DMS79 (cell line): ENCODE measurements at regions not wholly inside any gene's neighbourhood (a gene's known extent, or its start where the extent isn't known, plus 50 kb on each side); places are given as distances from the start of the nearest gene placed in this dataset.

Source experiments
- DNase-seq: peaks from one replicate; lab custom pipeline; 2025; lab: John Stamatoyannopoulos, UW

DNA sequence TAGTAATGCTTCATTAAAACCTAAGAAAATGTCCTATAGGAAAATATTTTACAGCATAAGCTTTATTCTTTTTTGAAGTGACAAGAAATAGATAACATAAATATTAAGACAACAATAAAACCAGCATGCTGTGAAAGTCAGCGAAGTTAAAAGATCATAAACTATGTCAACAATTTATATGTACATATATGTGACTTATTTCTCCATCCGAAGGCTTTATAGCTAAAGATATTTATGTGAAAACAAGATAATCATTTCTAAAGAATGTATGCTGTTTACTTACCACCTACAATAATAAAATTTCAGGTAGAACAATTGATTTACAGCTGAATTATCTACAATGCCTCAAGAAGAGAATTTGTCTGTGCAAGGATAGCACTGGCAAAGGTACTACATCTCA, 283.4 kb downstream of the CRPPA start:
- DNase-seq: no peak

DNA sequence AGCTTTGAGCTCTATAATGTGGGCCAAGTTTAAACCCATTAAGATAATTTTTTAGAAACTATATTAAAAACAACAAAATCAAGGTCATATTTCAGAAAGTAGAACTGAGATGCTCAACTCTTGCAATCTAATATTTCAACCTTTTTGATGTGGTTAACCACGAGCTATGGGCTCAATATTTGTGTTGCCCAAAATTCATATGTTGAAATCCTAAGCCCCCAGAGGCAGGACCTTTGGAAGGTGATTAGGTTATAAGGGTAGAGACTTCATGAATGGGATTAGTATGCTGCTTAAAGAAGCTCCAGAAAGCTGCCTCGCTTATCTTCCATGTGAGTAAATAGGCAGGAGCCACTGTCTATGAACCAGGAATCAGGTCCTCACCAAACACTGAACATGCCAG, 284.4 kb downstream of the CRPPA start:
- DNase-seq: no peak

DNA sequence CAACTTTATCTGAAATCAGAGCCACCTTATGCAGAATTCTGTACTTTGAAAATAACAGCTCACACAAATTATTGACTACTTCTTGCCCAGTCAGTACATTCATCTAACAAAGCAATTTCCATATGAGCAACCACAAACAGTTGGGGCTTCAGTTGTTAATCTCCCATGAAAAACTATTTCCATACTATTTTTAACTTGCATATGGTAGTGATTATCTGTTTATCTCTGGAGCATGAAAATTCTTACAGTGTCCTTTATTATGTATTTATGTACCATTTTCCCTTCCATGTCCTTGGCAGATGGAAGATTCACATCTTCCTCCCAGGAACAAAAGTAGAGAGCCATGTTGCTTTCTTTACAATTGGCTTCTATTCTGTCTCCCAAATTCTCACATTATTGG, 285.7 kb downstream of the CRPPA start:
- DNase-seq: no peak

DNA sequence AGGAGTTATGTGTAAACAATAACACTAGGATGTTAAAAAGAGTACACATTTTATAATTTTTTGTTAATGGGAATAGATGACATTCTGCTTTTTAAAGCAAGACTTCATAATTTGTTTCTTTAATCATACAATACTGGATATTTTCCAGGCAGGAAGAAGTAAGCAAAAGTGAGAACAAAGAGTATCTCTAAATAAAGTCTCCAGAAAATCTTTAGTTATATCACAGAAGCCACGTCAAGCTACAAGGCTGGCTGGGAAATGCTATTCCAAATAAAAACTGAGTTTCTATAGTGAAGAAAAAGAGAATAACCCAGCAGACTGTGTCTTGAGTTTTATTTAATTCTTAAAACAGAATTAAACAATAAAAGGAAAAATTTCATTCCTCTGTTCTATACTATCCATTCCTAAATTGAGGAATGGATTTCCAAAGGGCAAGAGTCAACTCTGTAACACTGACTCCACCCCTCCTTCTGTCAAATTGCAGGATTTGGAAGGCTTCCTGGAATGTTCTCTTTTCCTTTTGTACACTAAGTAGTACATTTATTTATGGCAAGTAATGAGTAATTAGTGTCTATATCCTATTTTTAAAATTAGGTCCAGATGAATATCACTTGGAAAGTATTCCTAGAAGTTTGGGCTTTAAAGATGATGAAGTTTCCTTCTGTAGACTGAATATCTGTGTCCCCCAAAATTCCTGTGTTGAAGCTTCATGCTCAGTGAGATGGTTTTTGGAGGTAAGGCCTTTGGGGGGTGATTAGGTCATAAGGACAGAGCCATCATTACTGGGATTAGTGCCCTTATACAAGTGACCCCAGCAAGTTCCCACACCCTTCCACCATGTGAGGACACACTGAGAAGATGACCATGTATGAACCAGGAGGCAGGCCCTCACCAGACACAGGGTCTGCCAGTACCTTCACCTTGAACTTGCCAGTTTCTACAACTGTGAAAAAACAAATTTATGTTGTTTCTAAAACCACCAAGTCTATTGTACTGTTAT, 290.9 kb downstream of the CRPPA start:
- no peak for DNase-seq

DNA sequence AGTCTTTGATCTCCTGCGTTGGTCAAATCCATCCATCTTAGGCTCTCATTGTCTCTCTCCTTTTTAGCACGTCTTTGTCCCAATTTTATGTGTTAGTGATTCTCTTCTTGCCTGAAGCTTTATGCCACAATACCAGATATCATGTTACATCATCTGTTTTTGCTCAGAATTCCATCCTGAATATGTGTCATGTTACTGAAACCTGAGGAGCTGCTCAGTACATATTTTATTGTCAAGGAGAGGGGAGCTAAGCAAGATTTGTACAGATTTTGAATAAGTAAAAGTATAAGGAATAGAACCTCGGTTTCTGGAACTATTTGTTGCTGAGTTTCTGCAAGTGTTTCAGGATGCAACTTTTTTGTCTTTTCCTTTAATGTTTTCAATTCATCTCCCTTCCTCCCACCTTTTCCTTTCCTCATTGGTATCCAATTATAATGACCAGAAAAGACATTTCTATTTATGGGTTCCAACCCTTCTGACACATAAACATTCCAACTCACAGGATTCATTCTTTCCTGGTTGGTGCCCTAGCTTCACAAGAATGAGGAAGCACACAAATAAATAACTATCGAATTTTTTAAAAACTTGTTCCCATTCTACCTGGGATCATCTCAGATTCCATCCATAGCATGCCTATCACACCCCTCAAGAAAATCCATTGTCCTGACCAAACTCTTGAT, 291.8 kb downstream of the CRPPA start:
- no peak for DNase-seq

DNA sequence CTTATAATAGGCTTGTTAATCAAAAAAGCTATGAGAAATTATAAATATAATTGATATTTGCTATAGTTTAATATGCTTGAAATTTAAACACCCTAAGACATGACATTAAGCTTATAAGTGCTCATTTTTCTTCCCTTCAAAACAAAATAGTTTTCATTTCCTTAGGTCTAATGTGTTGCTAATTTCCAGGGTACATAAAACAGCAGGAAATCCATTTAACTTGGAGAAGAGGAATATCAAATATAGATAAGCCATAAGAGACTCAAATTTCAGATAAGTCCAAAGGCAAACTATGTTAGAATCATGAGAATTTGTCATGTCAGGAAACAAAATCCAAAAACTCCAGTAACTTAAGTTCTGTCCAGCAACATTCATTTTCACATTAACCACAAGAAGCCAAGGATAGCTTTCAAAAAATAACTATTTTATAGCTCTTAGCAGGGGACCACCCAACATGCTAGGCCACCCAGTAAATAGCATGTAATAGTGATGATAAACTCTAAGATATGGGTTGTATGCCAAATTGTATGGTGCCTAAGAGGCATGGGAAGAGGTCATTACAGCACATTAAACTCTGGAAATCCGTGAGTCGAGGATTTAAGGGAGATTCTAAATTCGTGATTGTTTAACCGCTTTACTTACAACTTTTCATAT, 298.1 kb downstream of the CRPPA start:
- no peak for DNase-seq

DNA sequence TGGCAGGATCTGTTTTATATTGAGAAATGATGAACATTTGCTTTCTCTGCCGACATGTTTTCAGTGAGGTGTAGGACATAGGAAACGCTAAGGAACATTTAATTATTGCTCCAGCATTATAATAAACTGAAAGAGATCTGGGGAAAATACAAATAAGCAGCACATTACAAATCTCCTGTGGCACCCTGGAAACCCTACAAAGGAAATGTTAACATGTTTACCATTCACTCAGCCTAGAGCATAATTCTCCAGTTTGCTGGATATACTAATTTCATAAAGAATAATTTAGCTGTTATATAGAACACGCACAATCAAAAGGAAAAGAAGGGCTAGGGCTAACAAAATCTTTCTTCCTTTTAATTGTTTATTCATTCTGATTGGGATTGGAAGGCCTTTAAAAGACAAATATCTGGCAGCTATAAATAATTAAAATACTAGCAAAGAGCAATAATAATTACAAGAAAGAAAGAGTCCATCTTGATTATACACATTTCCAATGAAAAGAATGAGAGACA, 299.4 kb downstream of the CRPPA start:
- DNase-seq: no peak

DNA sequence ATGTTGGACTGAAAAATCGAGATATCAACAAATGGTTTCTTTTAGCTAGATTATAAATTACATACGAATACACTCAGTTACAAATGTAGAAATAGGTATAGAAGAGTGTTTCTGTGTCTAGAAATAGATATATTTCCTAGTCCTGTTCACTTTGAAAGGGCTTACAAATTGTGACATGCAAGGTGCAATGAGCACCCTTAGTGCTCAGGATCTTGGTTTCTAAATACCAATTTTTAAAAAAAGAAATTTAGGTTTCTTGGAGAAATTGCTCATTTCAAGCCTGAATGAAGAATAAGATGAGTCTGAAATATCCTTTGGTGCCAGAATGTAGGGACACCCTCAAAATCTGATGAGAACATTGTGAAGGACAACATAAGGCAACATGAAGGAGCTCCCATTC, 306.0 kb downstream of the CRPPA start:
- DNase-seq: no peak

DNA sequence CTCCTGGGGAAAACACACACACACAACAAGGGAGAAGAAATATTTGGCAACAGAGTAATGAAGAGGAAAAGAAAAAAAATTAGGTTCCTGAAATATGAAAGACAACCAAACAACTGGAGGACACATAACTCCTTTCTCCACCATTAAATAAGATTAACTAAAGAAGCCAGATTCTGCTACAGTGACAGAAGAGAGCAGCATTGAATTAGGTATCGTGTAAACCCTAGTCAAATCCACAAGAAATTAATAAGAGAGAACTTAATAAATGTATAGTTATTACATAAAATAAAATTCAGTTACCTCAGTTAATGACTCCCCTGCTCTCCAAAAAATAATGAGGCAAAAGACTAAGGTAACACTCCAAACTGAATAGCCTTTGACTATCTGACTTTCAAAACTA, 306.7 kb downstream of the CRPPA start:
- no peak for DNase-seq

DNA sequence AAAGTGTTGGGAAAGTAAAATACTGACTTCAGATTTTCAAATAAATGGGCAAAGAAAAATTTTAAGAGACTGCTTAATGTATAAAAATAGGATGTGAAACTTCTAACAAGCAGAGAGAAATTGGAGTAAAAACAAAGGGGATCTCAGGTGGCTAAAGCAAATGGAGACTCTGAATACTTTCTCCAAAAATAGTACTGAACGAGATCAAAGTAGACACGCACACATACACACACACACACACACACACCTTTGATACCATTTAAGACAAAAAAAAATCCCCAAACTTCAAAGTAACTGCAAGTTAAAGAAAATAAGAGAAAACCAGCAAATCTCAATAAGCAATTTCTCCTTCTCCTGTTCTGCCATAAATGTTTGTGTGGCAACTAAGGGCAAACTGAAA, 307.3 kb downstream of the CRPPA start:
- no peak for DNase-seq

DNA sequence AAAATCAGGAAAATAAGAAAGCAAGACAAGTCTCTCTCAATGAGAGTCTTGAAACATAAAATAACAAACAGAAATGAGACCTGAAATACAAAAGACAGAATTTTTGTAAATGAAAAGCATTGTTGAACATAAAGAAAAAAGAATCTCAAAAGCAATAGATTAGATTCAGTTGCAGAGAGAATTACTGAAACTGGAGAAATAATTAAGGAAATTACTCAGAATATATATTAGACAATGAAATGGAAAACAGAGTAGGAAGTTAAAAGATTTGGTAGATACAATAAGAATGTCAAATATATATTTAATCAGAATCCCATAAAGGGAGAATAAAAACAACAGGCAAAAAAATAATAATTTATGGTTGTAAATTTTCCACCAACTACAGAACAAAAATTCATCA, 308.3 kb downstream of the CRPPA start:
- no peak for DNase-seq

DNA sequence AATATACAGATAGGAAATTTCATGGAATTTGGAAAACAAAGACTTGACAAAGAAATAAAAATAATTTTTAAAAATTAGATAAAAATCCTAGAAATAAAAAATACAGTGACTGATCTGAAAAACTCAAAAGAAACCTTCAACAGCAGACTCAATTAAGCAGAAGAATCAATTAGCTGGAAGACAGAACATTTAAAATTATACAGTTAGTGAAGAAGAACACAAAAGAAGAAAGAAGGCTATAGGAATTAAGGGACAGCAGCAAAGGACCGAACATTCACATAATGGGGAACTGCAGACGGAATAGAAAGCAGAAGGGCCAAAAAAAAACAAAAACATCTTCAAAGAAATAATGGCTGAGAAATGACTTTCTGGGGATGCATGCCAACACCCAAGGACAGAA, 314.5 kb downstream of the CRPPA start:
- DNase-seq: no peak

DNA sequence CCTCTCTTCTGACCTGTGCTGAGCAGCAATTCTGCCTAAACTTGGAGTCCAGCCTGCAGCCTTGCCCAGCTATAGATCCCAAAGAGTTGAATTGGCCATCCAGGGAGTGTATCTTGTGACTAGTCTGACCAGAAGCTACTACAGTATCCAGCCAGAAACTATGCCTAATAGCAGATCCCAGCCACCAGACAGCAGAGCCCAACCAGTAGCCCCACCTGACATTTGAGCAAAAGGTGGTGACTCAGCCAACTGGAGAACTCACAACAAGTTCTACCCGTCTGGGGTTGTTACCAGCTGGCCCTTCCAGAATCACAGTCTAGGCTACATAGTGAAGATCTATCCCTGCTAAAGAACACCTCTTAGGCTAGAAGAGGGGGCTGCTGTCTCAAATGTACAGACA, 315.0 kb downstream of the CRPPA start:
- DNase-seq: no peak

DNA sequence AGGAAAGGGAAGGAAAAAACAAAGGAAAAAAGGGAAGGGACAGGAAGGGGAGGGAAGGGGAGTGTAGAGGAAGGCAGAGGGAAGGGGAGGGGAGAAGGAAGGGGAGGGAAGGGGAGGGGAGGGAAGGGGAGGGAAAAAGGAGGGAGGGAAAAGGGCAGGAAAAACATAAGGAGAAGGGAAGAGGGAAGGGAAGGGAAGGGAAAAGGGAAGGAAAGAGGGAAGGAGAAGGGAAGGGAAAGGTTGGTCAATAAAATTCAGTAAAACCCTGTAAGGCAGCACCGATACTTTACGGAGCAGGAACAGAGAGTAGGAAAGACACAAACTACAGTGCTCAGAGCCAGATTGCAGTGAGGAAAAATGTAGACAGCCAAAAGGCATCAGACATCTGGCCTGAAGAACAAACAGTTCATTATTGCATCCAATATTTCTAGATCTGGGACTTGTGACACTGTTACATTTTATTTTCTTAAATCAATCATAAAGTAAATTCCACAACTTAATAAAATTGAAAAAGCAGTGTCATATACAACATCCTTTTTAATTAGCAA, 322.0 kb downstream of the CRPPA start:
- DNase-seq: no peak

DNA sequence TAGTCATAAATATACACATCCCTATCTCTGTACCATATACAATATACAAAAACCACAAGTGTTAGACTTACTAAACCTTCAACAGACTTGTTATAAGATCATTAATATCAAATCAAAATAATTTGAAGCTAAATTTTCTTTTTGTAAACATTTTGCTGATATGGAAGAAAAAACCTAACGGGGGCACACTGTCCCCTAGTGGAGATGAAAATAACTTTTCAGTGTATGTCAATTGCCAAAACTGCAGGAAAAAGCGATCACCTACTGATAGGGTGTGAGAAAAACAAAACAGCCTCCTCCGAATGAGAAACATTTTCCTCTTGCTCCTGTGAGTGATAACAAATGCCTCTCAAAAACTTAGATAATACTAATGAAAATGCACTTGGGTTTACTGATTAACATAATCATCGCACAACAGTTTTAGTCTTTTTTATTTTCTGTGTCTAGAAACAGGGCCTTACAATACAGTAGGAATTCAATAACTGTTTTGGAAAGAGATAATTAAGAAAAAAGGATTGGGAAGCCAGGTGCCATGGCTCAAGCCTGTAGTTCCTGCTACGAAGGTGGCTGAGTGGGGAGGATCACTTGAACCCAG, 322.7 kb downstream of the CRPPA start:
- DNase-seq: no peak

DNA sequence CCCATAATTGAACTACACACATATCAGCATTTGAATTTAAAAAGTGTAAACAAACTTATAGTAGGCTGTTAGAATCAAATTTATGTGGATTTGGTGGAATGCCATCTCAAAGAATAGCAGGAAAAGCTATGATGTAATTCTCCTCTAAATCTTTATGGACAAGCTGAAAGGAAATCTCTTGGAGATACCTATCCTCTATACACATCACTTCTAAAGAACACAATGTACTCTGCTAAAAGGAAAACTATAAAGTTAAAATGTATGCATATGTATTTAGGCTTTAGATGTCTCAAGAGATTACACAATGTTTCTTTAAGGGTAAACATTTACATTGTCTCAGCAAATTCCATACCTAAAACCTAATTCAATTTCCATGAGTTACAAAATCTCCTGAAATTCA, 323.3 kb downstream of the CRPPA start:
- no peak for DNase-seq

DNA sequence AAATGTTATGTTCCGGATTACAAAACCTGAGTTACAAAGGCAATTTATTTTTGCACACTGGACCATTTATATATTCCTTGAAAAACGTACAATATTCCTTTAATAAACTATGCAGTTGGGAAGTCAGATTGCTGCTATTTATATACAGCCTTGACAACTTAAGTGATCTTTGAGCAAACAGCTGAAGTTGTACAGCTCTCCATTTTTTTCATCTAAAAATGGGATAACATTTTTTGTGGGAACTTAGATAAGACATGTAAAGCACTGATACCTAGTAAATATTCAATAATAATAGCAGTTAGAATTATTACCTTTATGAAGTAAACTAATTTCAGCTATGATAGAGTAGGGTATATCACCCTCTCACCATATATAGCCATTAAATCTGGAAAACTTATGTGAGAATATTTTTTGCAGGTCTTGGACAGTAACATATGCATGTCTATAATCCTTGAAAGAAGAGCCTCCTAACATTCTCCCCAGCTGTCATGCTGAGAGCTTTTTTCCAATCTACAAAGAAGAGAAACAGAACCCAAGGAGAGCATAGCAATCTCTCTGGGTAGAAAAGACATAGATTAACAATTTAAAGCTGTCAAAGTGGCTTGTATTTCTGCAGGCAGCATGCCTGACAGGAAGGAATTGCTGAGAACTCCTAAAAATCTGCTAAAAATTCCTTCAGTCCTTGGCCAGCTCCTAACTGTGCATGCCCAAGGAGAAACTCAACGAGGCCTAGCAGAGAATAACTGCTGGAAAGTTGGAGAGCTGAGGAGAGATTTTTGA, 326.0 kb downstream of the CRPPA start:
- no peak for DNase-seq

DNA sequence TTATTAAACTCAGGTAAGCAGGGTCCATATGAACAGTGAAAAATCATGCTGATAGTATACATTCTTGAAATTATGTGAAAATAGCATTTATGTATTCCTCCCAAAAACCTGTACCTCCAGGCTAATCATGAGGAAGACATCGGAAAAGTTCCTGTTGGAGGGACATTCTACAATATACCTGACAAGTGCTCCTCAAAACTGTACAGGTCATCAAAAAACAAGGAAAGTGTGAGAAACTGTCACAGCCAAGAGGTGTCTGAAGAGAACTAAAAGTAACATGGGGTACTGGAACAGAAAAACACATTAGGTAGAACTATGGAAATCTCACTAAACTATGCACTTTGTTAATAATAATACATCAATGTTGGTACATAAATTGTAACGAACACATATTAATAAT, 326.7 kb downstream of the CRPPA start:
- no peak for DNase-seq

DNA sequence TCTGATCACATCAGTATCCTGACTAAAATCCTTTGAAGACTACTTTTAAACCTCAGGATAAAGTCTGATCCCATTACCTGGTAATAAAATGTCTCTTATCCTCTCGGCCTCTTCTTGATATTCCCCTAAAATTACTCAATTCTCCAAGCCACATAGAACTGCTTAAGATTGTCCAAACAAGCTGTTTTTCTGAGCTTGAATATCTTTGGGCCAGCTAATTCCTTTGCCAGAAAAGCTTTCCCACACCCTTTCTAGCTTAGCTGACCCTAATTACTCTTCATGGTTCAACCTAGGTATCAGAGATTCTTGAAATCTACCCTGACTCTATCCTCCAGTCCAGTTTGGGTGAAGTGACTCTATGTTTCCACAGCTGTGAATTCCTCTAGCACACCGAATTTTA, 328.6 kb downstream of the CRPPA start:
- DNase-seq: no peak

DNA sequence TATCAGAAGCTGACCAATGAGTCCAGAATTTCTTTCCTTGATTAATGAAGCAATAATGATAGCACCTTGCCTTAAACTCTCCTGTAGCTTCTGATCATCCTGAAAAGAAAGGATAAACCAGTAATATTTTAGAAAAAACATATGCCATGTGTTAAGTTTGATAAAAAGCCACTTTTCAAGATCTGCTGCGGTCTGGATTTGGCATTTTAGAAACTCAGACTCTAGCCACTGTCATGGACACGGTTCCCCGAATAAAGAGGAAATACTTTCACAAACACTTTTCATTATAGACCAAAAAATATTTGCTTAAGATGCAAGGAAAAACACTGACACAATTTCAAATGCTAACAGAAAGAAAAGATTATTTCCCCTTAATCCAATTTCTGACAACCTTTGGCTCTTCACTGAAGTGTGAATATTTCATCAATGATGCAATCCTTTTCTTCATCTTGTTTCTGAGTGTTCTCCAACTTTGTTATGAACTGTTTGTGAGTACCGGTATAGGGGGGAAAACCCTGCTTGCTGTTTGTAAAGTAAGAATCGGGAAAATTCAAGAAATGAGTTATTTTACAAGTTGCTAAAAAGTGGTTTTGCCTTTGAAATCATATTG, 329.5 kb downstream of the CRPPA start:
- DNase-seq: no peak

DNA sequence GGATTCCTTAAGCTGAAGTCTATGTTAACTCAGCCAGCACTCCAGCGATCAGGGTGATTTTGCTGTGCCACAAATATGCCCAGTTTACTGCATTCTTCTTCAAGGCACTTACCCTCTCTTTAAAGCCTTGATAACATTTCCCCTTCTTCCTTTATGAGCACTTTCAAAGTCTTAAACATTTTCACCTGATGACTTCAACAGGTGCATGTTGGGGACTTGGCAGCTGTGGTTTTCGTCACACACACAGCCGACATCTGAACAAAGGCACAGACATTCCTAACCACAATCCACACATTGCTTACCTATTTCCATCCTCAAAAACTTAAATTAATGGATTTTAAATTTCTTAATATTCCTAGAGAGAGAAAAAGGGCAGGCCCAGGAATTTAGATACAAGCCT, 331.5 kb downstream of the CRPPA start:
- DNase-seq: no peak
